MCF 10A (cell line): ENCODE measurements at regions not wholly inside any gene's neighbourhood (a gene's known extent, or its start where the extent isn't known, plus 50 kb on each side); places are given as distances from the start of the nearest gene placed in this dataset.

Source experiments
- BruUV-seq: library from RNA; stranded (reverse); fragments of 400-500 nt; replicated peaks from 2 replicates; lab custom pipeline; 2021; lab: Mats Ljungman, UMichigan
- CTCF ChIA-PET: fragments of 300-600 bp; sonication (Branson Sonifier 250); formaldehyde crosslinking; extraction: SDS; loops from one replicate; lab custom pipeline; 2021; ENCODE audit warnings: antibody characterized with exemption, inconsistent platforms; lab: Yijun Ruan, JAX
- POLR2A ChIA-PET: fragments of 300-600, 350-650 bp; sonication (Branson Sonifier 250); formaldehyde crosslinking; extraction: SDS; loops from one replicate; lab custom pipeline; 2020; ENCODE audit warnings: antibody characterized with exemption, inconsistent platforms; lab: Yijun Ruan, JAX
- DNase-seq: peaks from one replicate; pipeline ENCODE4 v3.0.0-alpha.2; 2018; ENCODE audit not compliant: unreplicated experiment
- H3K27ac Mint-ChIP-seq: one replicate; pipeline ENCODE4 v1.8.0; 2022; ENCODE audit warnings: mild to moderate bottlenecking, low read depth, mixed read lengths; ENCODE audit not compliant: unreplicated experiment
- H3K27me3 Mint-ChIP-seq: one replicate; pipeline ENCODE4 v1.8.0; 2022; ENCODE audit warnings: mixed read lengths; ENCODE audit not compliant: insufficient read depth, unreplicated experiment
- H3K36me3 Mint-ChIP-seq: one replicate; pipeline ENCODE4 v1.8.0; 2022; ENCODE audit warnings: mild to moderate bottlenecking, moderate library complexity, mixed read lengths; ENCODE audit not compliant: insufficient read depth, unreplicated experiment
- H3K4me1 Mint-ChIP-seq: one replicate; pipeline ENCODE4 v1.8.0; 2022; ENCODE audit warnings: mixed read lengths; ENCODE audit not compliant: insufficient read depth, unreplicated experiment
- H3K4me3 Mint-ChIP-seq: one replicate; pipeline ENCODE4 v1.8.0; 2022; ENCODE audit warnings: mild to moderate bottlenecking, moderate library complexity, mixed read lengths; ENCODE audit not compliant: unreplicated experiment
- H3K9me3 Mint-ChIP-seq: one replicate; pipeline ENCODE4 v1.8.0; 2022; ENCODE audit warnings: mixed read lengths; ENCODE audit not compliant: unreplicated experiment
- intact Hi-C: fragments of 100-400 bp; cut with micrococcal nuclease; formaldehyde crosslinking; loops from 2 replicates; pipeline ENCODE4 v1.14.1; 2022
- TF ChIP-seq, protein P1 (sequence below): fragments of 200-600 bp; IDR thresholded peaks from one replicate; pipeline ENCODE4 v1.8.0; 2022; ENCODE audit warnings: antibody characterized with exemption, mild to moderate bottlenecking; ENCODE audit not compliant: unreplicated experiment

DNA sequence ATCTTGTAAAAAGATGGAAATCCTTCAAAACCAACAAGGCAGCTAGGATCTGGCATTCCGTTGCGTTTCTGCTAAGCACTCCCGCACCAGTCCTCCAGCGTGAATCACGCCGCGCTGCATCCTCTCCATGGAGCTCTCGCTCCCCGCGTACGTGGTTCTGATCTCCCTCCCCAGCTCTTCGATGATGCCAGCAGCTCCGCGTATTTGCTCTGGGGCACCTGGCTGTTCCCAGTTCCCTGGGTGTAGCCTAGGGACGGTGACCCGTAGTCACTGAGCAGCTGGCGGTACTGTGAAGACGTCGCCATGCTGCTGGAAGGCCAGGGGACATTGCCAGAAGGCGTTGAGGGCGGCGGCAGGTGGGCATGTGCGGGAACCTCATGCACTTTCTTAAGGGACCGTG is 407.5 kb downstream of the RNF144A start:
- DNase-seq, result no peak
- no peaks in the 10 kb centered on the region for H3K4me1 Mint-ChIP-seq
- H3K27ac Mint-ChIP-seq, result no peak overlapping the region
- CTCF ChIA-PET, result no interaction called here
- intact Hi-C loops, result no loop called here
- H3K27me3 Mint-ChIP-seq, result no peaks in the 10 kb centered on the region
- no peak overlapping the region for H3K4me3 Mint-ChIP-seq
- POLR2A ChIA-PET, result interaction anchor here (1.0 kb wide), 1 partner anchor 11 kb away, joined by 3 read pairs; no protein-coding TSS in a partner anchor
- TF ChIP-seq, protein P1, sequence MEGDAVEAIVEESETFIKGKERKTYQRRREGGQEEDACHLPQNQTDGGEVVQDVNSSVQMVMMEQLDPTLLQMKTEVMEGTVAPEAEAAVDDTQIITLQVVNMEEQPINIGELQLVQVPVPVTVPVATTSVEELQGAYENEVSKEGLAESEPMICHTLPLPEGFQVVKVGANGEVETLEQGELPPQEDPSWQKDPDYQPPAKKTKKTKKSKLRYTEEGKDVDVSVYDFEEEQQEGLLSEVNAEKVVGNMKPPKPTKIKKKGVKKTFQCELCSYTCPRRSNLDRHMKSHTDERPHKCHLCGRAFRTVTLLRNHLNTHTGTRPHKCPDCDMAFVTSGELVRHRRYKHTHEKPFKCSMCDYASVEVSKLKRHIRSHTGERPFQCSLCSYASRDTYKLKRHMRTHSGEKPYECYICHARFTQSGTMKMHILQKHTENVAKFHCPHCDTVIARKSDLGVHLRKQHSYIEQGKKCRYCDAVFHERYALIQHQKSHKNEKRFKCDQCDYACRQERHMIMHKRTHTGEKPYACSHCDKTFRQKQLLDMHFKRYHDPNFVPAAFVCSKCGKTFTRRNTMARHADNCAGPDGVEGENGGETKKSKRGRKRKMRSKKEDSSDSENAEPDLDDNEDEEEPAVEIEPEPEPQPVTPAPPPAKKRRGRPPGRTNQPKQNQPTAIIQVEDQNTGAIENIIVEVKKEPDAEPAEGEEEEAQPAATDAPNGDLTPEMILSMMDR, result no peak
- no peaks in the 10 kb centered on the region for H3K36me3 Mint-ChIP-seq
- BruUV-seq, result no TSS peak
- no peaks in the 10 kb centered on the region for H3K9me3 Mint-ChIP-seq

DNA sequence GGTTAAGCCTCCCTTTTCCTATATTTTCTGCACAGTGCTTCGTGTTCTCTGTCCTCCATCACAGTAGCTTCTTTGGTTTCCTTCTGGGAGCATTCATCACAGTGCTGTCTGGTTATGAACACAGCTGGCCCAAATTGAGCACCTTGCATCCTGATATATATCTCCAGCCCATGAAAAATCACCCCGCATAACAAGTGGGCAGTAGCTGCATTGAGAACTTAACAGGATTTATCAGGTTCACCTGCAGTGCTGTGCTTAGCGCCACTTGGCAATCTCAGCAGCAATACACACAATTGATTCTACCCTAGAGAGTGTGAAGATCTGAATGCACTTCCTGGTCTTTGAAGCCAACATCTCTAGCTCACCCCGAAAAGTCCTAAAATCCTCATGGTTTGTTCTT is 408.0 kb downstream of the RNF144A start:
- POLR2A ChIA-PET, result interaction anchor here (1.0 kb wide), 1 partner anchor 10 kb away, joined by 3 read pairs; no protein-coding TSS in a partner anchor
- no peak overlapping the region for H3K4me3 Mint-ChIP-seq
- no peak for DNase-seq
- CTCF ChIA-PET, result no interaction called here
- BruUV-seq, result no TSS peak
- H3K27me3 Mint-ChIP-seq, result no peaks in the 10 kb centered on the region
- no peaks in the 10 kb centered on the region for H3K36me3 Mint-ChIP-seq
- no peaks in the 10 kb centered on the region for H3K9me3 Mint-ChIP-seq
- no peaks in the 10 kb centered on the region for H3K4me1 Mint-ChIP-seq
- TF ChIP-seq, protein P1, result no peak
- no peak overlapping the region for H3K27ac Mint-ChIP-seq
- intact Hi-C loops, result no loop called here

DNA sequence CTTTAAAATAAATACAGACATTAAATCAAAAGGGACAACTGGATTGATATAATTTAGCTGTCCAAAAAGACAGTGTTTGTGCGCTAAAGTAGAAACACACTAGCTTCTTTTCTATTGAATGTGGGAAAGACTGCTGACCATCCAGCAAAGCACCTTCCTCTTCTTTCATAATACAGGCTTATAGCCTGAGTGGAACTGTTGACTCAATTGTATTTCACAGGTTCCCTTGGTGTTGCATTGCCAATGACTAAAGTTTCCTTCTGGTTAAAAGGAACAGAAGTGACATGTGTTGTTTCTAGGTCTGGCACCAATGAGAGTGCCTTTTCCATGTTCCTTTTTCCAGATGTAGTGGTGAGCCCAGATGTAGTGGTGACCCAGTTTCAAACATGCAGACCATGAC is 412.3 kb downstream of the RNF144A start:
- ChIA-PET CTCF (no interaction called here), POLR2A (interaction anchor here (0.7 kb wide), 1 partner anchor 97 kb away, joined by 3 read pairs; no protein-coding TSS in a partner anchor)
- Mint-ChIP-seq H3K4me1 (no peaks in the 10 kb centered on the region), H3K27me3 (no peaks in the 10 kb centered on the region), H3K36me3 (no peaks in the 10 kb centered on the region), H3K9me3 (no peaks in the 10 kb centered on the region), H3K4me3 (no peak overlapping the region), H3K27ac (no peak overlapping the region)
- intact Hi-C loops, result no loop called here
- TF ChIP-seq, protein P1, result no peak
- DNase-seq, result no peak
- BruUV-seq, result no TSS peak

DNA sequence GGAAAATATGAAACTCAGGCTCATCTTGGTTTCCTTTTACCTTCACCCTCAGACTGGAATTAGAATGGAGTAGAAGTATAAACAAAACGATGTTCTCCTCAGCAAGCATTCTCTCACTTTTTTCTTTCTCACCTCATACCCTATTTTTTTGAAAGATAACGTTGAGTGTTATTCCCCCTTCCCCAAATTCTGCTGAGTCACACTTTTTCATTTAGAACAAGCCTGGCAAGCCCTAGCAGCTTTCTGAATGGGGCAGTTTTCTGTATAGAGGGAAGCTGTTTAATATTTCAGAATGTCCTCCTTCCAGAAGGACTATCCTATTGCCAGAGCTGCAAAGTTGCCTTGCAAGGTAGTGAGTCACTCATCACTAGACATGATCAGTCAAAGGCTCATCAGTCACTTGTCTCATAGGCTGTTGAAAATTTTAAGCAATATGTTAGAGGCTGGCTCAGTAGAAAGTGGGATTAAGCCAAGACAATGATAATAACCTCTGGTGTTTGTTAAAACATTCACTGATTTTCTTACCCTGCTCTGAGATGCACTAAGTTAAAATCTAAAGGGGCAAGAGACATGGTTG is 416.1 kb downstream of the RNF144A start:
- H3K9me3 Mint-ChIP-seq, result peaks cover 6% of the 10 kb centered on the region
- ChIA-PET POLR2A (no interaction called here), CTCF (interaction anchor here (0.6 kb wide), 1 partner anchor 1322 kb away, joined by 3 read pairs; no protein-coding TSS in a partner anchor)

More for the DNA sequence above, 416.1 kb downstream of the RNF144A start:
- Mint-ChIP-seq H3K27me3 (no peaks in the 10 kb centered on the region), H3K4me3 (no peak overlapping the region), H3K36me3 (no peaks in the 10 kb centered on the region), H3K27ac (no peak overlapping the region), H3K4me1 (no peaks in the 10 kb centered on the region)
- BruUV-seq, result no TSS peak
- TF ChIP-seq, protein P1, result no peak
- intact Hi-C loops, result no loop called here
- no peak for DNase-seq
